Esophagus squamous epithelium (tissue), 4 donors: ENCODE measurements at regions not wholly inside any gene's neighbourhood (a gene's known extent, or its start where the extent isn't known, plus 50 kb on each side); places are given as distances from the start of the nearest gene placed in this dataset.

Source experiments
- POLR2A ChIP-seq, 4 donors: fragments of 450-650 bp; IDR thresholded peaks; one replicate each; pipeline ENCODE4 v1.6.1; 2017; ENCODE audit warnings: antibody characterized with exemption in 4 of 4, mild to moderate bottlenecking in 4 of 4, moderate library complexity in 3 of 4
- TF ChIP-seq, protein P1 (sequence below), 6 experiments: fragments of 450-650 bp in 4 of 6; fragments of 200-600 bp in 2 of 6; sonication (generic) in 2 of 6; IDR thresholded peaks; one replicate each; pipeline ENCODE4 v1.5.1; 2016 to 2019; ENCODE audit warnings: antibody characterized with exemption in 6 of 6, mild to moderate bottlenecking in 4 of 6, moderate library complexity in 4 of 6

- TF ChIP-seq, protein P1, sequence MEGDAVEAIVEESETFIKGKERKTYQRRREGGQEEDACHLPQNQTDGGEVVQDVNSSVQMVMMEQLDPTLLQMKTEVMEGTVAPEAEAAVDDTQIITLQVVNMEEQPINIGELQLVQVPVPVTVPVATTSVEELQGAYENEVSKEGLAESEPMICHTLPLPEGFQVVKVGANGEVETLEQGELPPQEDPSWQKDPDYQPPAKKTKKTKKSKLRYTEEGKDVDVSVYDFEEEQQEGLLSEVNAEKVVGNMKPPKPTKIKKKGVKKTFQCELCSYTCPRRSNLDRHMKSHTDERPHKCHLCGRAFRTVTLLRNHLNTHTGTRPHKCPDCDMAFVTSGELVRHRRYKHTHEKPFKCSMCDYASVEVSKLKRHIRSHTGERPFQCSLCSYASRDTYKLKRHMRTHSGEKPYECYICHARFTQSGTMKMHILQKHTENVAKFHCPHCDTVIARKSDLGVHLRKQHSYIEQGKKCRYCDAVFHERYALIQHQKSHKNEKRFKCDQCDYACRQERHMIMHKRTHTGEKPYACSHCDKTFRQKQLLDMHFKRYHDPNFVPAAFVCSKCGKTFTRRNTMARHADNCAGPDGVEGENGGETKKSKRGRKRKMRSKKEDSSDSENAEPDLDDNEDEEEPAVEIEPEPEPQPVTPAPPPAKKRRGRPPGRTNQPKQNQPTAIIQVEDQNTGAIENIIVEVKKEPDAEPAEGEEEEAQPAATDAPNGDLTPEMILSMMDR (IDR thresholded peaks at IDR 0.05), result no peak
- TF ChIP-seq POLR2A (IDR thresholded peaks at IDR 0.05), result no peak
Measured at GRCh38 chr14:101173698-101174521, 270.4 kb upstream of the RTL1 start.
